Panc1 (cell line): ENCODE measurements at regions not wholly inside any gene's neighbourhood (a gene's known extent, or its start where the extent isn't known, plus 50 kb on each side); places are given as distances from the start of the nearest gene placed in this dataset.
"Not testable (repeated sequence)": the region's sequence is repeated elsewhere in the genome, so short reads cannot be mapped to it uniquely, and the experiment has no call there.

ENCODE experiments used
- ATAC-seq: fragments of 200-7000 bp; cut with Tn5 transposase; 2 replicates; pipeline ENCODE4 v1.9.1; 2020; ENCODE audit warnings: mild to moderate bottlenecking, moderate library complexity
- BruUV-seq: library from RNA; stranded (reverse); fragments of 400-500 nt; replicated peaks from 2 replicates; lab custom pipeline; 2021; lab: Mats Ljungman, UMichigan
- CTCF ChIA-PET: fragments of 300-600 bp; sonication (Branson Sonifier 250); formaldehyde crosslinking; loops from one replicate; lab custom pipeline; 2022; ENCODE audit warnings: antibody characterized with exemption; lab: Charles Lee
- POLR2A ChIA-PET: fragments of 300-600 bp; sonication (Branson Sonifier 250); formaldehyde crosslinking; loops from one replicate; lab custom pipeline; 2022; ENCODE audit warnings: antibody characterized with exemption; lab: Charles Lee
- DNase-seq: peaks from one replicate; pipeline ENCODE4 v3.0.0-alpha.2; 2010; ENCODE audit warnings: low read depth, low spot score
- H3K27ac ChIP-seq: 2 replicates; pipeline ENCODE4 v1.5.1; 2011; ENCODE audit warnings: mild to moderate bottlenecking, low read length, inconsistent platforms
- H3K27me3 ChIP-seq: fragments of 200-500 bp; sonication (Bioruptor generic); 2 replicates; pipeline ENCODE4 v1.6.0; 2014; ENCODE audit warnings: low read length, inconsistent platforms; ENCODE audit not compliant: control insufficient read depth, insufficient read depth
- H3K36me3 ChIP-seq: fragments of 200-500 bp; sonication (Bioruptor generic); 2 replicates; pipeline ENCODE4 v1.5.1; 2014; ENCODE audit warnings: inconsistent platforms, mild to moderate bottlenecking, low read length, moderate library complexity; ENCODE audit not compliant: control insufficient read depth, insufficient read depth
- H3K4me1 ChIP-seq: 2 replicates; pipeline ENCODE4 v1.5.1; 2011; ENCODE audit warnings: inconsistent platforms, mild to moderate bottlenecking, low read length, moderate library complexity; ENCODE audit not compliant: control insufficient read depth, insufficient read depth
- H3K4me3 ChIP-seq, 2 experiments: 2 replicates each; pipeline ENCODE4 v1.5.1; 2011 to 2012; ENCODE audit warnings: low read depth in 2 of 2, low read length in 2 of 2, mild to moderate bottlenecking in 2 of 2, inconsistent platforms in 1 of 2, moderate library complexity in 1 of 2
- H3K9me3 ChIP-seq: fragments of 200-500 bp; sonication (Bioruptor generic); 2 replicates; pipeline ENCODE4 v1.5.1; 2014; ENCODE audit warnings: low read depth, mild to moderate bottlenecking, inconsistent platforms, low read length, moderate library complexity; ENCODE audit not compliant: control insufficient read depth, insufficient read depth
- TCF7L2 ChIP-seq: IDR thresholded peaks from 2 replicates; pipeline ENCODE4 v1.6.1; 2011; ENCODE audit warnings: mild to moderate bottlenecking, low read depth, low read length, inconsistent platforms
- in situ Hi-C: cut with HindIII; loops from 2 replicates; pipeline ENCODE4 v1.10.0; 2016; ENCODE audit warnings: low sequenced_read_pairs, low pct_unique_long_range_greater_than_20kb
- intact Hi-C: fragments of 100-400 bp; cut with micrococcal nuclease; formaldehyde crosslinking; loops from one replicate; pipeline ENCODE4 v1.10.0; 2022; ENCODE audit not compliant: unreplicated experiment

DNA sequence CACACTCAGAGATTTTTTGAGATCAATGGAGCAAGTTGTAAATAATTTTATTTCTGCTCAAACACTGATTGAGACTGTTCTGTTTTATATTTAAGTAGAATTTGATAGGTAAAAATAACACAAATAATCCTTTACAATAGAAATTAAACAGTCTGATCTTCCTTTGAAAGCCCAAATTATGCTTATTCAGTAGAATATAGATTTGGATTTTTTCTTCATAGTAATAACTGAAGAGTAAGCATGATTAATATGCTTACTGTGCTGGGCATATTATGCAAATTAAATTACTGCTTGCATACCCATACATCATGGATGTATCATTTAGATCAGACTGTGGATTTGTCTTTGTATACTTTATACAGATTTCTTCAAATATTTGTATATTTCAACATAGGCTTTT is 121.4 kb downstream of the LEPR start:
- Histone ChIP-seq H3K4me3 (no peak overlapping the region), H3K27me3 (no peaks in the 10 kb centered on the region), H3K9me3 (no peaks in the 10 kb centered on the region), H3K27ac (no peak overlapping the region), H3K4me1 (no peaks in the 10 kb centered on the region), H3K36me3 (no peaks in the 10 kb centered on the region)
- intact Hi-C loops, result no loop called here
- ATAC-seq, result no peak
- no TSS peak for BruUV-seq
- in situ Hi-C loops, result no loop called here
- CTCF ChIA-PET, result interaction anchor here (0.6 kb wide), 1 partner anchor 700 kb away, joined by 3 read pairs; no protein-coding TSS in a partner anchor
- no peak for TF ChIP-seq TCF7L2
- DNase-seq, result no peak
- POLR2A ChIA-PET, result no interaction called here

- H3K27me3 ChIP-seq, H3K27ac ChIP-seq, in situ Hi-C loops, intact Hi-C loops, BruUV-seq, H3K4me1 ChIP-seq, POLR2A ChIA-PET, ATAC-seq, DNase-seq, H3K9me3 ChIP-seq, H3K4me3 ChIP-seq, CTCF ChIA-PET, H3K36me3 ChIP-seq: not testable (repeated sequence)
Observed at GRCh38 chr1:65542592-65542991, 122.1 kb downstream of the LEPR start.

- DNase-seq, BruUV-seq, POLR2A ChIA-PET, H3K9me3 ChIP-seq, in situ Hi-C loops, ATAC-seq, H3K36me3 ChIP-seq, H3K4me3 ChIP-seq, intact Hi-C loops, H3K27me3 ChIP-seq, CTCF ChIA-PET, H3K27ac ChIP-seq, H3K4me1 ChIP-seq: not testable (repeated sequence)
Observed at GRCh38 chr1:65550306-65551010, 130.0 kb downstream of the LEPR start.

DNA sequence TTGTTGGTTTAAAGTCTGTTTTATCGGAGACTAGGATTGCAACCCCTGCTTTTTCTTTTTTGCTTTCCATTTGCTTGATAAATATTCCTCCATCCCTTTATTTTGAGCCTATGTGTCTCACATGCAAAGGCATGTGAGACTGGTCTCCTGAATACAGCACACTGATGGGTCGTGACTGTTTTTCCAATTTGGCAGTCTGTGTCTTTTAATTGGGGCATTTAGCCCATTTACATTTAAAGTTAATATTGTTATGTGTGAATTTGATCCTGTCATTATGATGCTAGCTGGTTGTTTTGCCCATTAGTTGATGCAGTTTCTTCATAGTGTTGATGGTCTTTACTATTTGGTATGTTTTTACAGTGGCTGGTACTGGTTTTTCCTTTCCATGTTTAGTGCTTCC is 132.0 kb downstream of the LEPR start:
- BruUV-seq, POLR2A ChIA-PET, H3K27me3 ChIP-seq, in situ Hi-C loops, ATAC-seq, H3K36me3 ChIP-seq, intact Hi-C loops, H3K4me1 ChIP-seq, CTCF ChIA-PET, H3K4me3 ChIP-seq, DNase-seq, H3K9me3 ChIP-seq, H3K27ac ChIP-seq: not testable (repeated sequence)

GRCh38 chr1:65554086-65554764 is 133.8 kb downstream of the LEPR start:
- H3K36me3 ChIP-seq, ATAC-seq, H3K27me3 ChIP-seq, intact Hi-C loops, H3K4me1 ChIP-seq, DNase-seq, CTCF ChIA-PET, BruUV-seq, H3K27ac ChIP-seq, in situ Hi-C loops, H3K9me3 ChIP-seq, H3K4me3 ChIP-seq: not testable (repeated sequence)
- POLR2A ChIA-PET, result interaction anchor here (0.6 kb wide), 1 partner anchor 18 kb away, joined by 11 read pairs; no protein-coding TSS in a partner anchor
